ENCODE measurements at regions not wholly inside any gene's neighbourhood (a gene's known extent, or its start where the extent isn't known, plus 50 kb on each side); places are given as distances from the start of the nearest gene placed in this dataset.

DNA sequence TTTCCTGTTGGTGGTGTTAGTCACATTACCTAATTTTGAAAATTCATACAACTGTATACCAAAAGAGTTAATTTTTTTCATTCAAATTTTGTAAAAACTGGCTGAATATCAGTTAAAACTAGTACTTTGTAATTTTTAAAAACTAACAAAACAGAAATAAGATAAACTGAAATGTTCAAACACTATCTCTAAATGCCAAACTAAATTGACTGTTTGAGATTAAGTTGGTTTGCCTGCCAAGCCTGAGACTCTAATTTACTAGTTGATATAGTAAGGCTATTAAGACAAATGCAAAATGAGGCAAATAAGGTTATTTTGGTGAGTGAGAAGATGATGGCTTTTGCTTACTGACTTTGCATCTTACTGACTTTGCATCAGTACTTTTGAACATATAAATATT is 1134.9 kb upstream of the LRRN3 start:
- no peak overlapping the region for H3K27ac ChIP-seq
- H3K27me3 ChIP-seq, result no peaks in the 10 kb centered on the region
- H3K36me3 ChIP-seq, result no peaks in the 10 kb centered on the region

DNA sequence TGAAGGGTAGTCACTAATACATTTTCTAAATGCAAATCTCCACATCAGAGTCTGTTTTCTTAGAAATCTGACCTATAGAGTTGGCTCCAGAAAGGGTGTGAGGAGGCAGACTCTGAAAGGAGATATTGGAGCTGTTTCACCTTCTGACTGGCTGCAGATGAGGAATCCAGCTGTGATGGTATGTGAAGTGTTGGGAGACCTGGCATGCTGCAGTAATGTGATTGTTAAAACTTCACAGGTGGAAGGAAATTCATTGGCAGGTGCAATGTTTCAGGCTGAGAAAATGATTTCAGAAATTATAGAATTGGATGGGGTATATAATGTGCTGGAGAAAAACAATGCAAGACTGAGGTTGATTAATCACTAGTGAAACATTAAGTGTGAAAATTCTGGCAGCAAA is 1134.0 kb upstream of the LRRN3 start:
- ATAC-seq (no peak), DNase-seq (no peak)
- no peak for TF ChIP-seq POLR2A (IDR thresholded peaks at IDR 0.05)
- TF ChIP-seq, protein P1, sequence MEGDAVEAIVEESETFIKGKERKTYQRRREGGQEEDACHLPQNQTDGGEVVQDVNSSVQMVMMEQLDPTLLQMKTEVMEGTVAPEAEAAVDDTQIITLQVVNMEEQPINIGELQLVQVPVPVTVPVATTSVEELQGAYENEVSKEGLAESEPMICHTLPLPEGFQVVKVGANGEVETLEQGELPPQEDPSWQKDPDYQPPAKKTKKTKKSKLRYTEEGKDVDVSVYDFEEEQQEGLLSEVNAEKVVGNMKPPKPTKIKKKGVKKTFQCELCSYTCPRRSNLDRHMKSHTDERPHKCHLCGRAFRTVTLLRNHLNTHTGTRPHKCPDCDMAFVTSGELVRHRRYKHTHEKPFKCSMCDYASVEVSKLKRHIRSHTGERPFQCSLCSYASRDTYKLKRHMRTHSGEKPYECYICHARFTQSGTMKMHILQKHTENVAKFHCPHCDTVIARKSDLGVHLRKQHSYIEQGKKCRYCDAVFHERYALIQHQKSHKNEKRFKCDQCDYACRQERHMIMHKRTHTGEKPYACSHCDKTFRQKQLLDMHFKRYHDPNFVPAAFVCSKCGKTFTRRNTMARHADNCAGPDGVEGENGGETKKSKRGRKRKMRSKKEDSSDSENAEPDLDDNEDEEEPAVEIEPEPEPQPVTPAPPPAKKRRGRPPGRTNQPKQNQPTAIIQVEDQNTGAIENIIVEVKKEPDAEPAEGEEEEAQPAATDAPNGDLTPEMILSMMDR (IDR thresholded peaks at IDR 0.05), result no peak
- intact Hi-C loops (cut with DNase I), result no loop called here
- Histone ChIP-seq H3K27me3 (no peaks in the 10 kb centered on the region), H3K4me1 (no peaks in the 10 kb centered on the region), H3K4me3 (no peak overlapping the region), H3K9me3 (no peaks in the 10 kb centered on the region), H3K27ac (no peak overlapping the region), H3K36me3 (no peaks in the 10 kb centered on the region)

More for the DNA sequence above, 1134.9 kb upstream of the LRRN3 start:
- TF ChIP-seq, protein P1 (IDR thresholded peaks at IDR 0.05), result no peak
- TF ChIP-seq POLR2A (IDR thresholded peaks at IDR 0.05), result no peak
- DNase-seq (no peak), ATAC-seq (no peak)
- H3K9me3 ChIP-seq, result no peaks in the 10 kb centered on the region
- intact Hi-C loops (cut with DNase I), result no loop called here
- no peak overlapping the region for H3K4me3 ChIP-seq
- H3K4me1 ChIP-seq, result no peaks in the 10 kb centered on the region

DNA sequence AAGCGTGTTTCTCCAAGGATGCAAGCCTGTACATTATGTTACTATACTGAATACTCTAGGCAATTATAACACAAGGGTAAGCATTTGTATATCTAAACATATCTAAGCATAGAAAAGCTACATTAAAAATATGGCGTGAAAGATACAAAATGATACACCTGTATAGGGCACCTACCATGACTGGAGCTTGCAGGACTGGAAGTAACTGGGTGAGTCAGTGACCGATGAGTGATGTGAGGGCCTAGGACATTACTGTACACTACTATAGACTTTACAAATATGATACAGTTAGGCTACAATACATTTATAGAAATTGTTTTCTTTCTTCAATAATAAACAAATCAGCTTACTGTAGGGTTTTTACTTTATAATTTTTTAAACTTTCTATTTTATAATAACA is 1127.2 kb upstream of the LRRN3 start:
- no peaks in the 10 kb centered on the region for H3K36me3 ChIP-seq
- intact Hi-C loops (cut with DNase I), result no loop called here
- DNase-seq (no peak), ATAC-seq (no peak)
- TF ChIP-seq POLR2A (IDR thresholded peaks at IDR 0.05), result no peak
- H3K4me1 ChIP-seq, result no peaks in the 10 kb centered on the region
- H3K27me3 ChIP-seq, result no peaks in the 10 kb centered on the region
- H3K9me3 ChIP-seq, result no peaks in the 10 kb centered on the region
- 58% methylated on average over 3 of the region's 3 CpGs for WGBS (ENCODE audit: insufficient coverage, low coverage, low lambda C conversion rate, missing lambda C conversion rate)
- no peak overlapping the region for H3K27ac ChIP-seq
- H3K4me3 ChIP-seq, result no peak overlapping the region

DNA sequence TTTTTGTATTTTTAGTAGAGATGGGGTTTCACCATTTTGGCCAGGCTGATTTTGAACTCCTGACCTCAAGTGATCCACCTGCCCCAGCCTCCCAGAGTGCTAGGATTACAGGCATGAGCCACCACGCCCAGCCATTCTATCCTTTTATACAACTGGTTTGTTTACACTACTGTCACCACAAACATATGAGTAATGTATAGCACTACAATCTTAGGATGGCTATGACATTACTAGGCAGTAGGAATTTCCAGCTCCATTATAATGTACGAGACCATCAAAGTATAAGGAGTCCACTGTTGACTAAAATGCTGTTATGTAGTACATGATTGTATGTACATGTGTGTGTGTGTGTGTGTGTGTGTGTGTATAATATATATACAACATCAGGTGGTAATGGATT is 1126.1 kb upstream of the LRRN3 start:
- Histone ChIP-seq H3K9me3 (no peaks in the 10 kb centered on the region), H3K36me3 (no peaks in the 10 kb centered on the region), H3K27me3 (no peaks in the 10 kb centered on the region), H3K4me1 (no peaks in the 10 kb centered on the region), H3K4me3 (no peak overlapping the region), H3K27ac (no peak overlapping the region)
- ATAC-seq, result no peak
- WGBS (ENCODE audit: insufficient coverage, low coverage, low lambda C conversion rate, missing lambda C conversion rate), result 51% methylated on average over 2 of the region's 2 CpGs
- no peak for DNase-seq
- intact Hi-C loops (cut with DNase I), result no loop called here
- TF ChIP-seq, protein P1 (IDR thresholded peaks at IDR 0.05), result no peak
- TF ChIP-seq POLR2A (IDR thresholded peaks at IDR 0.05), result no peak

DNA sequence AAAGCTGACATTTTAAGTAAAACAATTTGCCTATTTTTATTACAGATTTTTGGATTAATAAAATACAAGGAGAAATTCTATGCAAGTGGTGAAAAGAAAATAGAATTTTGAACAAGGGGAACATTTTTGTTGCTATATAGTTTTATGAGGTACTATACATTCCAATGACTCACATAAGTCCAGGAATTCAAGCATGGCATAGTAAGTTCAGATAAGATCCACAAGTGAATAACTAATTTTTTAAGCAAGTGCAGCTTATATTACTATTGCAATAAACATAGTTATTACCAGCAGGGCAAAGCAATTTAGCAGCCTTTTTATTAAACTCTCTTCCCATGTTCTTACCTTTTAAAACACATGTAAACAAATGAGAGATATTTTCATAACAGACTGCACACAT is 1123.5 kb upstream of the LRRN3 start:
- Histone ChIP-seq H3K4me3 (no peak overlapping the region), H3K27me3 (no peaks in the 10 kb centered on the region), H3K27ac (no peak overlapping the region), H3K4me1 (no peaks in the 10 kb centered on the region), H3K36me3 (no peaks in the 10 kb centered on the region), H3K9me3 (no peaks in the 10 kb centered on the region)
- no peak for DNase-seq
- intact Hi-C loops (cut with DNase I), result no loop called here
- ATAC-seq, result no peak
- TF ChIP-seq, protein P1 (IDR thresholded peaks at IDR 0.05), result no peak
- TF ChIP-seq POLR2A (IDR thresholded peaks at IDR 0.05), result no peak

Data from right lobe of liver (tissue), 6 donors.